PC-3 (cell line): ENCODE measurements at regions not wholly inside any gene's neighbourhood (a gene's known extent, or its start where the extent isn't known, plus 50 kb on each side); places are given as distances from the start of the nearest gene placed in this dataset.
A peak's percentile ranks its signal among the peaks of the same experiment; 100 is the strongest.

ENCODE experiments used
- ATAC-seq: fragments of 200-7000 bp; cut with Tn5 transposase; 2 replicates; pipeline ENCODE4 v1.9.1; 2020; ENCODE audit warnings: mild to moderate bottlenecking, moderate library complexity
- BruUV-seq: library from RNA; stranded (reverse); fragments of 400-500 nt; replicated peaks from 2 replicates; lab custom pipeline; 2021; lab: Mats Ljungman, UMichigan
- CTCF ChIA-PET: fragments of 300-600 bp; sonication (Branson Sonifier 250); formaldehyde crosslinking; loops from one replicate; lab custom pipeline; 2022; ENCODE audit warnings: antibody characterized with exemption; lab: Charles Lee
- POLR2A ChIA-PET: fragments of 300-600 bp; sonication (Branson Sonifier 250); formaldehyde crosslinking; loops from one replicate; lab custom pipeline; 2022; ENCODE audit warnings: antibody characterized with exemption; ENCODE audit not compliant: unreplicated experiment; lab: Charles Lee
- DNase-seq: peaks from one replicate; pipeline ENCODE4 v3.0.0-alpha.2; 2015
- H2AFZ ChIP-seq: fragments of 300-600 bp; sonication (generic); 2 replicates; pipeline ENCODE4 v1.6.0; 2016; ENCODE audit warnings: antibody characterized with exemption, low read length
- H3F3A ChIP-seq: fragments of 300-600 bp; sonication (generic); one replicate; pipeline ENCODE4 v1.6.0; 2017; ENCODE audit warnings: antibody characterized with exemption, low read length, control low read depth, mild to moderate bottlenecking; ENCODE audit not compliant: unreplicated experiment
- H3K27ac ChIP-seq: fragments of 300-600 bp; sonication (generic); 2 replicates; pipeline ENCODE4 v1.5.1; 2016; ENCODE audit warnings: mild to moderate bottlenecking, low read length
- H3K27me3 ChIP-seq: fragments of 300-600 bp; sonication (generic); 2 replicates; pipeline ENCODE4 v1.6.1; 2016; ENCODE audit warnings: low read length, mixed read lengths
- H3K36me3 ChIP-seq: fragments of 300-600 bp; sonication (generic); 2 replicates; pipeline ENCODE4 v1.6.1; 2016; ENCODE audit warnings: low read depth, mixed run types, low read length, mixed read lengths
- H3K4me1 ChIP-seq: fragments of 300-600 bp; sonication (generic); 2 replicates; pipeline ENCODE4 v1.5.1; 2016; ENCODE audit warnings: low read length; ENCODE audit not compliant: insufficient read depth
- H3K4me2 ChIP-seq: fragments of 300-600 bp; sonication (generic); 2 replicates; pipeline ENCODE4 v1.6.0; 2016; ENCODE audit warnings: low read length
- H3K4me3 ChIP-seq: fragments of 300-600 bp; sonication (generic); 2 replicates; pipeline ENCODE4 v1.5.1; 2016; ENCODE audit warnings: mild to moderate bottlenecking, low read length, mixed read lengths
- H3K79me2 ChIP-seq: fragments of 300-600 bp; sonication (generic); 2 replicates; pipeline ENCODE4 v1.6.1; 2017; ENCODE audit warnings: low read length, mixed read lengths
- H3K9ac ChIP-seq: fragments of 300-600 bp; sonication (generic); 2 replicates; pipeline ENCODE4 v1.6.0; 2016; ENCODE audit warnings: mild to moderate bottlenecking, low read length
- H3K9me2 ChIP-seq: fragments of 300-600 bp; sonication (generic); replicated peaks from 2 replicates; pipeline ENCODE4 v1.6.1; 2016; ENCODE audit warnings: mixed run types, low read length, mixed read lengths
- H3K9me3 ChIP-seq: fragments of 300-600 bp; sonication (generic); 2 replicates; pipeline ENCODE4 v1.6.1; 2016; ENCODE audit warnings: low read length, mixed read lengths
- H4K20me1 ChIP-seq: fragments of 300-600 bp; sonication (generic); 2 replicates; pipeline ENCODE4 v1.6.1; 2016; ENCODE audit warnings: low read length, mixed read lengths
- CTCF ChIP-seq: fragments of 300-600 bp; sonication (generic); conservative IDR thresholded peaks from 2 replicates; pipeline ENCODE4 v1.5.1; 2017; ENCODE audit warnings: antibody characterized with exemption, low read depth, mild to moderate bottlenecking, low read length
- EZH2 ChIP-seq: fragments of 300-600 bp; sonication (generic); IDR thresholded peaks from one replicate; pipeline ENCODE4 v1.6.1; 2017; ENCODE audit warnings: antibody characterized with exemption, mild to moderate bottlenecking, low read length; ENCODE audit not compliant: unreplicated experiment
- EZH2phosphoT487 ChIP-seq: fragments of 300-600 bp; sonication (generic); IDR thresholded peaks from 2 replicates; pipeline ENCODE4 v1.6.1; 2018; ENCODE audit warnings: mild to moderate bottlenecking, antibody characterized with exemption, low read length, borderline replicate concordance
- intact Hi-C: fragments of 100-400 bp; cut with micrococcal nuclease; formaldehyde crosslinking; loops from 2 replicates; pipeline ENCODE4 v1.9.0; 2023

- Histone ChIP-seq H4K20me1 (no peaks in the 10 kb centered on the region), H3K9me3 (no peaks in the 10 kb centered on the region), H3K9me2 (no peaks in the 10 kb centered on the region), H3K4me3 (no peak overlapping the region), H2AFZ (no peak overlapping the region), H3K36me3 (no peaks in the 10 kb centered on the region), H3K4me2 (no peak overlapping the region), H3K9ac (no peak overlapping the region), H3K27me3 (no peaks in the 10 kb centered on the region), H3K4me1 (peaks cover 4% of the 10 kb centered on the region; the same call in 1 of the 2 replicates), H3K27ac (no peak overlapping the region), H3K79me2 (no peaks in the 10 kb centered on the region), H3F3A (no peaks in the 10 kb centered on the region)
- TF ChIP-seq CTCF, result no peak
- no peak for TF ChIP-seq EZH2
- BruUV-seq, result no TSS peak
- DNase-seq (peak; percentile 68), ATAC-seq (peak; percentile 89)
- POLR2A ChIA-PET, result no interaction called here
- intact Hi-C loops, result loop anchor here (2.0 kb wide), 1 partner anchor 20 kb away; no protein-coding TSS in a partner anchor
- CTCF ChIA-PET, result no interaction called here
These were observed 2352.8 kb upstream of the RAG2 start for GRCh38 chr11:38950867-38951266.

DNA sequence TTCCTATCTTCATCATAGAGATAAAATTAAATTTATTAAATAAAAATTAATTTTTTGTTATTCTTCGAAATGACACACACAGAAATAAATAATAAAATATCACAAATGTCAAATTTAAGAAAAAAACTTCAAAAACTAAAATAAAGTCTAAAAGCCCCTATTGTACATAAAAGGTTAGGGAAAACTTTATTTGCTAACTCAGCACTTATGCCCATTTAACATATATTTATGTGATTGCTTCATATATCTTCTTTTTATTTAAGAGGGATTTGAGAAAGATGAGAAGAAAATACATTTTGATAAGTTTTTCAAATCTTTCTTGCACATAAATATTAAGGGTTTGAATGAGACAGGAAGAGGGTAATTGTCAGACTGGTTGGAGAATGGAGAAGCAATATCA, 2350.4 kb upstream of the RAG2 start:
- Histone ChIP-seq H3F3A (no peaks in the 10 kb centered on the region), H3K79me2 (no peaks in the 10 kb centered on the region), H2AFZ (no peak overlapping the region), H3K27ac (no peak overlapping the region), H3K9me2 (no peaks in the 10 kb centered on the region), H3K4me3 (no peak overlapping the region), H3K4me2 (no peak overlapping the region), H3K9ac (no peak overlapping the region), H3K9me3 (no peaks in the 10 kb centered on the region), H3K36me3 (no peaks in the 10 kb centered on the region), H4K20me1 (no peaks in the 10 kb centered on the region), H3K27me3 (no peaks in the 10 kb centered on the region), H3K4me1 (peaks cover 4% of the 10 kb centered on the region; the same call in 1 of the 2 replicates)
- ATAC-seq (no peak), DNase-seq (no peak)
- TF ChIP-seq EZH2phosphoT487 (no peak), EZH2 (no peak), CTCF (no peak)
- ChIA-PET POLR2A (no interaction called here), CTCF (no interaction called here)
- no TSS peak for BruUV-seq
- intact Hi-C loops, result no loop called here

DNA sequence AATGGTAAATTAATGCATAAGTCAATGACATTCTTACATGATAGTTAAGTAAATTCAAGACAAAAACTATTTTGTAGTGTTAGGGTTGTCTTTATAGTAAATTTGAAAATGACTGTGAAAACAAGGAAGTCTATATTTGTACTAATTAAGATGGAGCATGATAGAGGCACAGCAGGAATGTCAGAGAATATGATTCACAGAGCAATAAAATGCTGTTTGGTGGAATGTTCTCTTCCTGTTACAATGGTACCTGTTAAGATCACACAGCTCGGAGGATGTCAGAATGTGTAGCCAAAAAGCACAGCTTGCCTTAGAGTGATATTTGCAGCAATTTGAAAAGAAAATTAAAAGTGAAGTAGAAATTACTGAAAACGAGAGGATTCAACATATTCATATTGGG, 2339.7 kb upstream of the RAG2 start:
- Histone ChIP-seq H3K27ac (no peak overlapping the region), H3F3A (no peaks in the 10 kb centered on the region), H3K27me3 (no peaks in the 10 kb centered on the region), H3K4me3 (no peak overlapping the region), H3K9me3 (no peaks in the 10 kb centered on the region), H3K9me2 (no peaks in the 10 kb centered on the region), H2AFZ (no peak overlapping the region), H3K4me1 (no peaks in the 10 kb centered on the region; the same call in 1 of the 2 replicates), H3K9ac (no peak overlapping the region), H3K79me2 (no peaks in the 10 kb centered on the region), H3K4me2 (no peak overlapping the region), H3K36me3 (no peaks in the 10 kb centered on the region), H4K20me1 (no peaks in the 10 kb centered on the region)
- TF ChIP-seq CTCF, result no peak
- no peak for TF ChIP-seq EZH2
- ChIA-PET CTCF (no interaction called here), POLR2A (interaction anchor here (0.6 kb wide), 1 partner anchor 31 kb away, joined by 4 read pairs; no protein-coding TSS in a partner anchor)
- BruUV-seq, result no TSS peak
- DNase-seq, result peak; percentile 57
- intact Hi-C loops, result loop anchor here (2.0 to 10.0 kb wide), 2 partner anchors 123 to 285 kb away; no protein-coding TSS in a partner anchor
- peak; percentile 98 for ATAC-seq
